ENCODE measurements at regions not wholly inside any gene's neighbourhood (a gene's known extent, or its start where the extent isn't known, plus 50 kb on each side); places are given as distances from the start of the nearest gene placed in this dataset.
A peak's percentile ranks its signal among the peaks of the same experiment; 100 is the strongest.

DNA sequence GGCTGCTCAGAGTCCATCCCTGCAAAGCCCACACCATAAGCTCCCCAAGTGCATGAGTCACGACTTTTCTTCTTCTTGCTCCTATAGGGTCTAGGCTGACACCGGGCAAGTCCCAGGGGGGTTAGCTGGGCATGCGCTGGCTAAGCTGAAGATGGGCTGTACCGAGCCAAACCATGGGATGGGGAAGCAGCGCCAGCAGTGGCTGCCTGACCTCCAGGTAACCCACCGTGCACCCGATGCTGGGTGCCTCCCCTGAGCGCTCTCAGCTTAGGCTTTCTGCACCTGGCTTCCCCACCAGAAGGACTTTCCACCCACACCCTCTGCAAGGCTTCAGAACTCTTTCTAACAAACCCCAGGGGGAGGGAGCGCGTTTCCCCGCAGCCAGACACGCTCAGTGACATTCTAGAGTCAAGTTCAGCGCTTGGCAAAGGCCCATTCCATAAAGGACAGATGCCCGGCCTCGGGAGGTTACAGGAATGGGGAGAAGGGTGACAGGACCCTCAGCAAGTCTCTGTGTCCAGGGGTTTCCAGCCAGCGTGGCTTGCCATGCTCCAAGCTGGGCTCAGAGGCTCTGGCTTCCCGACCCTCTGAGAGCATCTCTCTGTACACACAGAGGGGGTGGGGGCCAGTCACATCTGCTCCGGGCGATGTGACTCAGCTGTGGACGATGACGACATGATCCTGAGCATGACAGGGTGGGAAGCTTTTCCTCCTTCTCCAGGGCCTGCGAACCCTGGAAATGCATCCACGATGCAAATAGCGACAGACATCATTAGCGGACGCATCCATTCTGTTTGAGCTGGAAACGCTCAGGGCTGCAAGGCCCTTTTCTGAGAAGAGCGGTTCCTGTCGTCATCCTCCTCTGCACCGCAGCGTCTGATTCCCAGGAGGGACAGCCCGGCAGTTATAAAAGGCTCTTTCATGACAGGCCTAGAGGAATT, 107.8 kb downstream of the SIK1 start:
- peak in 13 of 51 donors; percentile 14 to 53 (median 27) for DNase-seq

DNA sequence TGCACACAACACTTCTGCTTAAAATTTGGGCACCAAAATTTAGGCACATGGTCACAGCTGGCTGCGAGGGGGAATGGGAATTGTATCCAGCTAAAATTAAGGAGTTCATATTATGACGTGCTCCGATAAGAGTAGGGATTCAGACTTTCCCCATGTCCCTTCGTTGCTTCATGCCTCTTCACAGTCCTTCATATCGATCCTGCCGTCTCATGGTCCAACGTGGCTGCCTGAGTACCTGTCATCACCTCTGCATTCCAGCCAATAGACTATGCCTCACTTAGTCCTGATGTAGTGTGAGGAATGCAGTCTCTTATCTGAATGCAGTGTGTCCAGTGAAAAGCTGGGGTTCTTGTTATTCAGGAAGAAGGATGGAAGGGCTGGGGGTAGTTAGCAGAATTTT, 108.6 kb downstream of the SIK1 start:
- DNase-seq = no peak

DNA sequence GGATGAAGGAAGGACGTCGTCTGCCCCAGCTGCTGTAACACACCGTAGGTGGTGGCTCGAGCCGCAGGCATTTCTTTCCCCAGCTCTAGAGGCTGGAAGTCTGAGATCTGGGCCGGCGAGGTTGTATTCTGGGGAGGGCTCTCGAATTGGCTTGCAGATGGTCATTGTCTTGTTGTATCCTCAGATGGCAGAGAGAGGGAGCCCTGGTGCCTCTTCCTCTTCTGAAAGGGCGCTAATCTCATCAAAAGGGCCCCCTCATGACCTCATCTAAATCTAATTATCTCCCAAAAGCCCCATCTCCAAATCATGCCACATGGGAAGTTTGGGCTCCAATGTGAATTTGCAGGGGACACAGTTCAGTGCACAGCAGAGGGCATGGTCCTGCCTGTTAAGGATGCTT, 109.0 kb downstream of the SIK1 start:
- DNase-seq = no peak

DNA sequence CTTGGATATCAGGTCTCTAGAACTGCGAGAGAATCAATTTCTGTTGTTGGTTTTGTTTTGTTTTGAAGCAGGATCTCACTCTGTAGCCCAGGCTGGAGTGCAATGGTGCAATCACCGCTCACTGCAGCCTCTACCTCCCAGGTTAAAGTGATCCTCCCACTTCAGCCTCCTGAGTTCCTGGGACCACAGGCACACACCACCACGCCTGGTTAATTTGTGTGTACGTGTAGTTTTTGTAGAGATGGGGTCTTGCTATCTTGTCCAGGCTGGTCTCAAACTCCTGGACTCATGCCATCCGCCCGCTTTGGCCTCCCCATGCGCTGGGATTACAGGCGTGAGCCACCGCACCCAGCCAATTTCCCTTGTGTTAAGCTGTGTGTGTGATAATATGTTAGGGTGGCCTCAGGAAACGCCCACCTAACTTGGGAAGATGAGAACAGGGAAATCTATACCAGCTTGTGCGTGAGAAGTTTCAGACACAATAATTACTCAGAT, 109.6 kb downstream of the SIK1 start:
- DNase-seq = no peak

DNA sequence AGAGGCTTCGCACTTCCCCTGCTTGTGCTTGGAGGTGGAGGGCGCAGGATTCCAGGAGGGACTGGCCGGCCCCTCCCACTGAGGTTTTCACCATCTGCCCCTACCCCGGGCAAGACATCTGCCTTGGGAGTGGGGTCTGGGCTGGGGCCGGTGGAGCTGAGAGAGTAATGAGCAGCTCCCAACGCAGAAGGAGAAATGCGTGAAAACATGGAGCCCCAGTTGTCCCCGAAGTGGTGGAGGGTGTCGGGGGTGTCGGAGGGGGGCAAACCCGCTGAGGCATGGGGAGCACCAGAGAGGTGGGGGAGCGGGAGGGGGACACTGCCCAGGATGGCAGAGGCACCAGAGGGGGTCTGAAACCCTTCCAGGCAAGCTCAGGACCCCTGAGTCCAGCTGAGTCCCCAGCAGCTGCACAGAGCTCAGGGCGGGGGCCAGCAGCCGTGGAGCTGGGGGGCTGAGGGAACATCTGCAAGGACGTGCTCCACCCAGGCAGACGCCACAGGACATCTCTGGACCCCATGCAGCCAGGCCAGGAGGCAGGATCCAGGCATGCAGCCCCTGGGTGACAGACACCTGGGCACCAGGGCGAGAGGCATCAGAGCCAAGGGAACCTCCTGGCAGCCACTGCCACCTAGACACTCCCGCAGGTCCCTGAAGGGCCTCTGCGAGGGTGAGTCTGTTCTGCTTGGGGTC, 110.6 kb downstream of the SIK1 start:
- DNase-seq = no peak

DNA sequence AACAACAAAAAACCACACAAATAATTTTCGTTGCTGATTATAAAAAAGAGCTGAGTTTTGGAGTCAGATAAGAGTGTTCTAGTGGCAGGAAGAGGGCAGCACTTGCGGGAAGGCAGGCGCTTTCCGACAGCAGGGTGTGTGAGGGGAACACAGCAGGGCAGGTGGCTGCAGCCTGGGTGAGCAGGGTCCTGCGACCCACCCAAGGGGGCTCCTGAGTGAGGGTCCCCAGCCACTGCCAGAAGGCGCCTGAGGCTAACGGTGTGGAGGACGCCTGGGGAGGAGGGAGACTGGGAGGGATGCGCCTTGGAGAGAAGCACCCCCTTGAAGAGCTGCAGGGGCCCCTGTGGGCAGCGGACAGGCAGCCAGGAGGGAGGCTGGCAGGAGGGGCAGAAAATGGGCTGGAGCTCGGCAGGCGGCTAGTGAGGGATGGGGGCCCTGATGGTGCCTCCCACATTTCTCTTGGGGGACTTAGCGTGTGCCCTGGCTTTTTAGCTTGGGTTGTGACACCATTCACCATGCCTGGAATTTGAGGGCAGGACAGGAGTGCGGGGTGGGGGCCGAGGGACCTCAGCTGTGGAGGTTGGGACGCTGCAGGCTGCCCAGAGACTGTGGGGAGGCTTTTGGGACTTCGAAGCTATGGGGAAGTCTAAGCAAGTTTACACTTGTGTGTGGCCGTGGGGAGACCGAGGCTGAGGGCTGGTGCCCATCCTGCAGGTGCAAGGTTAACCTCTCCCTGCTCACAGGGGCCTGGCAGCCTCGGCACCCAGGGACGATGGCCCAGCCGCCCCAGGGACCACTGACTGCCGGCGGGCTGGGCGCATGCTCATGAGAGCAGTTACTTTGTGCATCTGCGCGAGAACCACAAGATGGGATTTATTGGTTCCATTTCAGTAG, 111.4 kb downstream of the SIK1 start:
- DNase-seq = no peak

DNA sequence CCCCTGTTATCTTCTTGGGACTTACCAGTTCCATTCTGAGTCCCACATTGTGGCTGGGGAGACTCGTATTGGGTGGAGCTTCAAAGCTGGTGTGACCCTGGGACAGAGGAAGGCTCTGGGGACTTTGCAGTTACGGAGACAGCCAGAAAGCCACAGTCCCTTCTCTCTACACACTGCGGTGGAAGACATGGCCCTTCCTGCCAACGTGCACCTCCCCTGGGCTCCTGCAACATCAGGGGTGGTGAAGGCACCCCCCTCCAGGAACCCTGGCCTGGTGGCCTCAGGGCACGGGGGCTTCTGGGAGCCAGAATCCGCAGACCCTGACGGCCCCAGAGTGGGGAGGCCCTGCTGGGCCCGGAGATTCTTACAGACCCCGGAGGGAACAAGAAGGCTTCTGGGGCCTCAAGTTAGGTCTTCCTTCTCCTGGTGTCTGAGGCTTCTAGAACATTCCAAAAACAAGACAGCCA, 113.0 kb downstream of the SIK1 start:
- no peak for DNase-seq

DNA sequence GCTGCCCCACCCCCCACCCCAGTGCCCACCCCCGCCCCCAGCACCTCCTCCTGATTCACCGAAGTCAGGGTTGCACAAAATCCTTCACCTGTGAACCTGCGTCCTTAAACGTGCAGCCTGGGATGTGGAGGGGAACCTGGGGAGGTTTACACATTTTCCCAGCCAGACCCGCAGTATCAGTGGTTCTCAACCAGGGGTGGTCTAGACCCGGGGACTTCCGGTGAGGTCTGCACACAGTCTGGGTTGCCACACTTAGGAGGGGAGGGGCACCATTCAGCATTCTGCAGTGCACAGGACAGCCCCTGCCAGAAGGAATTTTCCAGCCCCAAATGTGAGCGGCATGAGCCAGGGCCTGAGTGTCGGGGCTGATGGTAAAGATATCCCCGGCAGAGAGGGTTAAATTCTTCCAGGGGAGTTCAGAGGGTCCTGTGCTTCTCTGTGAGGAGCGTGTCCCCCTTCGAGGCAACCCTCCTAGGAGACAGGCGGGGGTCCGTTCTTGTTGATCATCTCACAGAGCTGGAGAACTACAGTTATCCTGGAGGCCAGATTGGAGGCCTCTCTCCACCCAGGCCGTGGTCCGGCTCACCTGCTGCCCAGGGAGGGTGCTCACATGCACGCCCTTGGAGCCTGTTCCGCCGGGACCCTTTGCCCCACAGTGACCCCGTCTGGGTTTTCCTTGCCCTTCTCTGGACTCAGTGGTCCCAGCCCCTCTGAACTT, 113.6 kb downstream of the SIK1 start:
- DNase-seq = no peak

DNA sequence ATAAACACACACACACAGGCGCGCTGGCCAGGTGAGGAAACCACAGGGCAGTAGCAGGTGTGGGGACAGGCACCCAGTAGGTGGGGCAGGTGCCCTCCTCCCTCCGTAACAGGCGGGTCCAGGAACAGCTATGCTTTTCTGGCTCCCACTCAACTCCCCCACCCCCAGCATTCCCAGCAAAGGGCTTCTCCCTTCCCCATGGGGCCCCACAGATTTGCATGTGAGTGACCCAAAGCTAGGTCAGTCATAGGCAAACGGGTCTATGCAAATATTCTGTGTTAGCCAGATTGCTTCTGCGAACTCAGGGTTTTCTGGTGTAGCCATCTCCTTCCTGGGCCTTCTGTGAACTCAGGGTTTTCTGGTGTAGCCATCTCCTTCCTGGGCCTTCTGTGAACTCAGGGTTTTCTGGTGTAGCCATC, 114.2 kb downstream of the SIK1 start:
- no peak for DNase-seq

DNA sequence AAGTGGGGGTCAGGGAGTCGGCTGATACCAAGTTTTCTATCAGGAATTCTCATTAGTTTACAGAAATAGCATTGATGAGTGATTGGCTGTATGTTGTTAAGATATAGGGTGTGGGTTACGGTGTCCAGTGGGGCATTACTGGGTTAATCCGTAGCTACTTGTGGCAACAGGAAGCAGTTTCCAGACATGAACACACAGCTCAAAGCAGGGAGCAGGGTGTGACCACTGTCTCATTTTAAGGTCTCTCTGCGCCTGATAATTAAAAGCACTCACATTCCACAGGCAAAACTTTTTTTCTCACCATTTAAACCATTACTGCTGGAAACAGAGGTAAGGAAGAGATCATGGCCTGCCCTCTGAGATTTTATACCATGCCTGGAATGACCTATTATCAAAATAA, 114.9 kb downstream of the SIK1 start:
- DNase-seq = no peak

DNA sequence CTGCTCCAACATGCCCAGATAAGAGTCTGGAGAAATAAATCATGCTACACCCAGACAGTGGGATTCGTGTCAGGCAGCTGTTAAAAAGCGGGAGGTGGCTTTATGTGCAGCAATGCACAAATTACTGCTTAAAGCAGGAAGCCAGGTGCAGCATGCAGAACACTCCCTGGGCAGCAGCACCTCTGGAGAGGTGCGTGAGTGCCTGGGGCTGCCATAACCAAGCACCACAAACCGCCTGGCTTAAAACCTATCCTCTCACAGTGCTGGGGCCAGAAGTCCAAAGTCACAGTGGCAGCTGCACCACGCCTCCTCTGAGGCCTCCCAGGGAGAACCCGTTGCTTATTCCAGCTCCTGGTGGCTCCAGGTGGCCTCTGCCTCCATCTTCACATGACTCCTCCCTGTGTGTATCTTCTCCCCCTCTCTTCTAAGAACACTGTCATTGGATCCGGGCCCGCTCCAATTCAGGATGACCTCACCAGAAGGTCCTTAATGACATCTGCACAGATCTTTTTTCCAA, 115.6 kb downstream of the SIK1 start:
- DNase-seq = no peak

DNA sequence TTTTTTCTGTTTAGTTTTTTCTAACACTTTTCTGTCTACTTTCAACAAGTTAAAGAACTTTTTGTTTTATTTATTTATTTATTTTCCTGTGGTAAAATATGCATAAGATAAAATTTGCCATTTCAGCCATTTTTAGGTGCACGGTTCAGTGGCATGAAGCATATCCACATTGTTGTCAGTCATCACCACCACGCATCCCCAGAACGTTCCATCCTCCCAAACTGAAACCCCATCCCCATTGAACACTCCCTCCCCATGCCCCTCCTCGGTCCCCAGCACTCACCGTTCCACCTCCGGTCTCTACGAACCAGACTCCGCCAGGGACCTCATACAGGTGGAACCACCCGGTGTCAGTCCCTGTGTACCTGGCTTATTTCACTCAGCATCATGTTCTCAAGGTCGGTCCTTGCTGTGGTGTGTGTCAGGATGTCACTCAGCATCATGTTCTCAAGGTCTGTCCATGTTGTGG, 118.1 kb downstream of the SIK1 start:
- DNase-seq = no peak

DNA sequence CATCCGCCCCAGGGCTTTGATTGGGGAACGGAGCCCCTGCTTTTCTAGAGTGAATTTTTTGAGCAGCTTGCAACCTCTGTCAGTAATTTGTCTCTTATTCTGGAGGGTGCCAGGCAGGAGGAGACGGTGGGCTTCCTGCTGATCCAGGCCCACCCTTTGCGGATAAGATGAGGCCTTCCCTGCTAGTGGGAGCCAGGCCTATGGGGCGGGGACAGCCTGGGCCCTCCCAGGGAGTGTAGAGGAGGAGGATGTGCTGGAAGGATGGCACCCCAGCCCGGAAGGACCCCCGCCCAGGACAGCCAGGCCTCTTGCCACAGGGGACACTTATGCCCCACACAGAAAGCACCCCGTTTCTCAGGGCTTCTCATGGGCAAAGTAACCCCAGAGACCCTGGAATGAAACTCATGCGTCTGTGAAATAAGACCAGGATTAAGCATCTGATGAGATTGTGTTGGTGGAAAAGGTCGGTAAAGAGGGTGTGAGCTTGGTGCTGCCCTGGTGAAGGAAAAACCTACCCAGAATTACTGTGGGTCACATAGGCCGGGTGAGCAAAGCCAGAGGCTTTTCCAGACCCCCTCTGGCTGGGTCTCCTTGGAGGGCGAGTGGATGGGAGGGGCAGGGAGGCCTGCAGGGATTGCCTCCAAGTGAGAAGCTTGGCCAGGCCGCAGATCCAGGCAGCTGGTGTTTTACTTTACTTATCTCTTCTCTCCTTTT, 118.7 kb downstream of the SIK1 start:
- no peak for DNase-seq

DNA sequence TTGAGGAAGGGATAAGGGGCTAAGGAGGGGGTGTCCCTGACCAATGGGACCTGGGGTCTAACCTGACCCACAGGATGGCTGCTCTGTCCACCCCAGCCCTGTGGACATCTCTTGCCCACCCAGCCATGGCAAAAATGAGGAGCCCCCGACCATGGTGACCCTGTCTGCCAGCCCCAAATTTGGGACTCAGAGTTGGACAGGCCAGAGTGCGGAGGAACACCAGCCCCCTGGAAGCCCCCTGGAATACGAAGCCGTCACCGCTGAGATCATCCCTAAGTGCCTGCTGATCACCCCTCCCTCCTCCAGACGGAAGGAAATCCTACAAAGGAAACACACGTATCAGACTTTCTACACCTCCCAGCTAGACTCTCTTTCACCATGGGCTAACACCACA, 119.3 kb downstream of the SIK1 start:
- DNase-seq = no peak

DNA sequence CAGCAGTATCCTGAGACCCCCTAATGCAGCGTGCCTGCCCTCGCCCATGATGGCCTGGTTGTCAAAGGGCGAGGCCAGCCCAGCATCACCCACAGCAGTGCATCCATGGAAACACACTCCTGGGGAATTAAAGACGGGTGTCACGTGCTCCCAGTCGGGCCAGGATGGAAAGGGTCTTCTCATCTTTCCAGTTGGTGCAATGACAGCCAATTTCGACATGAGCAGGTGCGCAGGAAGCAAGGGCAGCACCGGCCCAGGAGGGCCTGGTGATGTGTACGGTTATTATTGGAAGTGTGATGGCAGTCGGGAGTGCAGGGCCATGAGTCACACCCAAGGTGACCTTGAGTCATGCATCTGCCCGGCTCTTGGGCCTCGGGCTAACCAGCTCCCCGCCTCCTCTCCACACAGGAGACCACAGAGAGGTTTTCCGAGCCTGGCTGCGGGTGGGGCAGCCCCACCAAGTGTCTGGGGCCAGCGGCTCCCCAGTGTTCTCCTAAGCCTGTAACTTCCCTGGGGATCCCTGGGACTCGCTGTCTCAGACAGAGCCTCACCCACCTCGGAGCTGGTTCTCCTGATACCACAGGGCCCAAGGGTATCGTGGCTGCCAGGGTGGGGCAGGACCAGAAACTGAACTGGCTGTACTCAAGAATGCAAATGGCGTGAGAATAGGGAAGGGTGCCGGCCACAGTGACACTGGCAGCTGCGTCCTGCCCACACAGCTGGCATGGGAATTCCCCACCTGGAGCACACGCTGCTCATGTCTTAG, 119.8 kb downstream of the SIK1 start:
- no peak for DNase-seq

DNA sequence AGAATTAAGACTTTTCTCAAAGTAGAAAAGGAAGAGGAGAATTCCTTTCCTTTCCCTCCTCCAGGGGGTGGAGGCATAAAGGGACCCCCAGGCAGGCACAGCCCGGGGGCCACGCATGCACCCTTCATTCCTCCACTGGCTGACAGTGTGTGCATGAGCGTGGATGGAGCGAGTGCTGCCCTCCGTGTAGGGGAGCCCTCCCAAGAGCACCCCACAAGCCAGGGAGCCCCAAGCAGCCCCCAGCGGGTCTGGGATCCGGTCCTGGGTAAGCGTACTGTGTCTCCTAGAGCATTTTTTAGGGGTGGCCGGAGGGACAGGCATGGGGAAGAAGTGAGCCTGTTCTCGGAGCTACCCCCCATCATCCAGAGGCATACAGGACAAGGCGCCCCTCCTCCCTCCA, 120.5 kb downstream of the SIK1 start:
- no peak for DNase-seq

DNA sequence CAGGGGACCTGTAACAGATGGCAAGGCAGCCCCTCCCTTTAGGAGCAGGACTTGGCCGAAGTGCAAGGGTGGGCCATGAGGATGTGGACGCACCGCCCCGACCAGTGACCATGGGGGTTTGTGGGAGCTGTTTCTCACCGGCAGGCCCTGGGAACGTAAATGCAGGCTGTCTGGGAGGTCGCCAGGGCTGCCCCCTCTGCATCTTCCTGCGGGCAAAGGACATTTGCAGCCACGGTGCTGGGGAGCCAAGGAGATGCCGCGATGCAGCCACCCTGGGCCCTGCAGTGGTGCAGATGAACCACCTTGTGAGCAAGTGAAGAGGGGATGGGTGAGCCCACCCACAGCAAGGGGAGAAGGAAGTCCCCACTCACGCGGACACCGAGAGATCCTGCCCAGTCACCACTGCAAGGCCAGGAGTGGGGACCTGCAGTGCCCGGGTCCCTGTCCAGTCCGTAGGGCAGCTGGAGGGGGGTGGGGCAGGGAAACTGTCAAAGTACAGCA, 121.1 kb downstream of the SIK1 start:
- no peak for DNase-seq

DNA sequence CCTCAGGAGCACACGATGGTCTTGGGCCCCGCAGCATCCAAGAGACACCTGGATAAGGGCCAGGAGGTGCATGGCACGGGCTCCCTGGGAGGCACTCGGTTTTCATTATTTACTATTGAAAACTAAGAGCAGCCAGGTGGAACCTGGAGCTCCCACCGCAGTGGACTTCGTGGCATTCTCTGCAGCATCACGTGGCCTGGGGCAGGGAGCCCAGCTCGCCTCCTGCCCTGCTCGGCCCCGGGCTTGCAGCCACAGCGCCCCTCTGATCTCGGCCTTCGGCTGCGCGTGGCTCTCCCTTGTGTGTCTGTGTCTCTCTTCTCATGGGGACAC, 121.6 kb downstream of the SIK1 start:
- DNase-seq = no peak
